ENCODE measurements at regions not wholly inside any gene's neighbourhood (a gene's known extent, or its start where the extent isn't known, plus 50 kb on each side); places are given as distances from the start of the nearest gene placed in this dataset.

DNA sequence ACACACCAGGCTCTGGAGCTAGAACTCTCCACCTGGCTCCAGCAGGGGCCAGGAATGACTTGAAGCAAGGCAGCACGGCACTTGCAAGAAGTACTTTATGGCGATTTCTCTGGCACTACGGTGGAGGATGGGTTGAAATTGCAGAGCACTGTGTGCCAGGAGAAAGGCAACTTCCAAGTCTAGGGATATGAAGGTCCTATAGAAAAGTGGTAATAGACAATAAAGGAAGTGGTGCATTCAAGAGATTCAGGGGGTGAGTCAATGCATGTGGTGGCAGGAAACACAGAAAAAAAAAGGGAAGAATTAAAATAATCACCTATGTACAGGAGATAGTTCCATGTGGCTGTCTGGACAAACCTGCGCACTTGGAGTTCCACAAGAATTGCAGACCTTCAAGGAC lies 240.3 kb upstream of the DYNLRB2 start:
- H3K4me3 ChIP-seq = no peak overlapping the region
- no peak overlapping the region for H3K27ac ChIP-seq
- no peak for DNase-seq
- no peaks in the 10 kb centered on the region for H3K9me3 ChIP-seq
- no peaks in the 10 kb centered on the region for H3K36me3 ChIP-seq
- TF ChIP-seq, protein P1, sequence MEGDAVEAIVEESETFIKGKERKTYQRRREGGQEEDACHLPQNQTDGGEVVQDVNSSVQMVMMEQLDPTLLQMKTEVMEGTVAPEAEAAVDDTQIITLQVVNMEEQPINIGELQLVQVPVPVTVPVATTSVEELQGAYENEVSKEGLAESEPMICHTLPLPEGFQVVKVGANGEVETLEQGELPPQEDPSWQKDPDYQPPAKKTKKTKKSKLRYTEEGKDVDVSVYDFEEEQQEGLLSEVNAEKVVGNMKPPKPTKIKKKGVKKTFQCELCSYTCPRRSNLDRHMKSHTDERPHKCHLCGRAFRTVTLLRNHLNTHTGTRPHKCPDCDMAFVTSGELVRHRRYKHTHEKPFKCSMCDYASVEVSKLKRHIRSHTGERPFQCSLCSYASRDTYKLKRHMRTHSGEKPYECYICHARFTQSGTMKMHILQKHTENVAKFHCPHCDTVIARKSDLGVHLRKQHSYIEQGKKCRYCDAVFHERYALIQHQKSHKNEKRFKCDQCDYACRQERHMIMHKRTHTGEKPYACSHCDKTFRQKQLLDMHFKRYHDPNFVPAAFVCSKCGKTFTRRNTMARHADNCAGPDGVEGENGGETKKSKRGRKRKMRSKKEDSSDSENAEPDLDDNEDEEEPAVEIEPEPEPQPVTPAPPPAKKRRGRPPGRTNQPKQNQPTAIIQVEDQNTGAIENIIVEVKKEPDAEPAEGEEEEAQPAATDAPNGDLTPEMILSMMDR (IDR thresholded peaks at IDR 0.05) = no peak
- TF ChIP-seq EP300 (IDR thresholded peaks at IDR 0.05) = no peak
- no peak for TF ChIP-seq POLR2AphosphoS5 (IDR thresholded peaks at IDR 0.05)
- TF ChIP-seq POLR2A (IDR thresholded peaks at IDR 0.05) = no peak
- H3K4me1 ChIP-seq = peaks cover 0 to 5% (median 0%) of the 10 kb centered on the region in 4 donors
- 88% methylated on average over 4 of the region's 4 CpGs for WGBS, 2 donors
- no peaks in the 10 kb centered on the region for H3K27me3 ChIP-seq
- intact Hi-C loops (cut with DNase I) = no loop called here

DNA sequence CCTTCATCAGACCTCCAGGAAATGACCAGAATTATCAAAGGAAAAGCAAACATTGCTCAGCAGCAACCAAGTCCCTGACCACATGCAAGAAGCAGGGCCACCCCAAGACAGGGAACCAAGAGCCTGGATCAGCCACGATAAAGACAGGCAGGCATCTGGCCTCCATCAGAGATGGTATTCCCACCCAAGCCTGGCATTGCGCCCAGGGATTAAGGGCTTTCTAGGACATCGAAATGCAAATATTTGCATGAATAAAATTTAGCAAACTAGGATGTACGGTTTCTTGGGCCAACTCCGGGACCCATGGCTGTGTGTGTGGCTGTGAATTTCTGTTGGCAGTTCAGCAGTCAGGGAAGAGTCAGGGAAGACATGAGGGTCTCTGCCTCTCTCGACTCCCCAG lies 241.4 kb upstream of the DYNLRB2 start:
- Histone ChIP-seq H3K9me3 (no peaks in the 10 kb centered on the region), H3K36me3 (no peaks in the 10 kb centered on the region), H3K4me1 (peaks cover 0 to 5% (median 0%) of the 10 kb centered on the region in 4 donors), H3K4me3 (no peak overlapping the region), H3K27me3 (no peaks in the 10 kb centered on the region), H3K27ac (no peak overlapping the region)
- TF ChIP-seq POLR2AphosphoS5 (IDR thresholded peaks at IDR 0.05) (no peak), POLR2A (IDR thresholded peaks at IDR 0.05) (no peak), EP300 (IDR thresholded peaks at IDR 0.05) (no peak)
- TF ChIP-seq, protein P1 (IDR thresholded peaks at IDR 0.05) = no peak
- DNase-seq = no peak
- WGBS, 2 donors = 35 to 52% methylated on average over 6 of the region's 6 CpGs
- intact Hi-C loops (cut with DNase I) = no loop called here

DNA sequence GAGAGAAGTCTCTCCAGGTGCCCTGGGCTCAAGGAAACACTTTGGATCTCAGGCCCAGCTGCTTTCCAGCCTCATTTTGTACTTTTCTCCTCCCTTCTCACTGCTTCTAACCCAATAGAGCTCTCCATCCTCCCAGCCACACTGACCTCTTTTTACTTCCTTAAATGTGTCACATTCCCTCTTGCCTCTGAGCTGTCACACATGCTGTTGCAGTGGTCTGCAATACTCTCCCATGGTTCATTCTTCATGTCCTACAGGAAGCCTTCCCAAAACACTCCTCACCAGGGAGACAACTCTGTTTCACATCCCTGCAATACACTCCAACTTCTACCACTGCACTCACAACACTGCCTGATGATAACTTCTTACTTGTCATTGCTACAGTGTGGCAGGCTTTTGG lies 242.1 kb upstream of the DYNLRB2 start:
- Histone ChIP-seq H3K27me3 (no peaks in the 10 kb centered on the region), H3K36me3 (no peaks in the 10 kb centered on the region), H3K4me1 (peaks cover 0 to 5% (median 0%) of the 10 kb centered on the region in 4 donors), H3K27ac (no peak overlapping the region), H3K4me3 (no peak overlapping the region), H3K9me3 (no peaks in the 10 kb centered on the region)
- DNase-seq = no peak
- TF ChIP-seq POLR2A (IDR thresholded peaks at IDR 0.05) (no peak), POLR2AphosphoS5 (IDR thresholded peaks at IDR 0.05) (no peak)
- intact Hi-C loops (cut with DNase I) = no loop called here

DNA sequence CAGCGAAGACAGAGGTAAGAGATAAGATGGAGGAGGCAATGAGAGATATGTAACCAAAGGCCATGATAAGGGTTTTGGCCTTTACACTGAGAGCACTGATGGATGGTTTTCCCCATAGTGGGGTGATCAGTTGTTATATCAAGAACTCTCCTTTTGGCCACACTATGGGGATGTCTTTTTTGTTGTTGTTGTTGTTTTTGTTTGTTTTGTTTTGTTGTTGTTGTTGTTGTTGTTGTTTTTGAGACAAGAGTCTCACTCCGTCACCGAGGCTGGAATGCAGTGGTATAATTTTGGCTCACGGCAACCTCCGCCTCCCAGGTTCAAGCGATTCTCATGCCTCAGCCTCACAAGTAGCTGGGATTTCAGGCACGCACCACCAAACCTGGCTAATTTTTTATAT lies 244.8 kb upstream of the DYNLRB2 start:
- no peak for DNase-seq
- TF ChIP-seq EP300 (IDR thresholded peaks at IDR 0.05) = no peak
- WGBS, 2 donors = 96 to 97% methylated on average over 7 of the region's 7 CpGs
- intact Hi-C loops (cut with DNase I) = no loop called here
- H3K4me1 ChIP-seq = peaks cover 0 to 3% (median 0%) of the 10 kb centered on the region in 4 donors
- no peaks in the 10 kb centered on the region for H3K9me3 ChIP-seq
- H3K4me3 ChIP-seq = no peak overlapping the region
- no peaks in the 10 kb centered on the region for H3K36me3 ChIP-seq
- no peaks in the 10 kb centered on the region for H3K27me3 ChIP-seq
- H3K27ac ChIP-seq = no peak overlapping the region

DNA sequence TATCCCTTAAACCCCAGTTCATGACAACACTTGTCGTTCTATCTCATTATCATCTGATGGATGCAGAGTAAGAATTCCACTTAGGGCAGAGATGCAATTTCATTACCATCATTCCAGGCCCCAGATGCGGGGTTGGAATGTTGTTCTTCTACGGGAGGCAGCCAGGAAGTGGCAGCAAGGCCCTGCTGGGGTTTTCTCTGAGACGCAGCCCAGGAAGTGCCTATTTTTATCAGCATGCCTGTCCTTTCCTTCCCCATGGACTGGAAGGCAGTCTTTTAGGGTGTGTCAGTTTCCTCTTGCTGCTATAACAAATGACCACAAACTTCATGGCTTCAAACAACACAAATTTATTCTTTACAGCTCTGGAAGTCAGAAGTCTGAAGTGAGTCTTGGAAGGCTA lies 246.6 kb upstream of the DYNLRB2 start:
- TF ChIP-seq POLR2A (IDR thresholded peaks at IDR 0.05) (no peak), EP300 (IDR thresholded peaks at IDR 0.05) (no peak), POLR2AphosphoS5 (IDR thresholded peaks at IDR 0.05) (no peak)
- TF ChIP-seq, protein P1 (IDR thresholded peaks at IDR 0.05) = no peak
- intact Hi-C loops (cut with DNase I) = no loop called here
- Histone ChIP-seq H3K4me3 (no peak overlapping the region), H3K4me1 (no peaks in the 10 kb centered on the region), H3K27me3 (no peaks in the 10 kb centered on the region), H3K9me3 (no peaks in the 10 kb centered on the region), H3K27ac (no peak overlapping the region), H3K36me3 (no peaks in the 10 kb centered on the region)
- no peak for DNase-seq
- WGBS, 2 donors = 76 to 91% methylated on average over 4 of the region's 4 CpGs

DNA sequence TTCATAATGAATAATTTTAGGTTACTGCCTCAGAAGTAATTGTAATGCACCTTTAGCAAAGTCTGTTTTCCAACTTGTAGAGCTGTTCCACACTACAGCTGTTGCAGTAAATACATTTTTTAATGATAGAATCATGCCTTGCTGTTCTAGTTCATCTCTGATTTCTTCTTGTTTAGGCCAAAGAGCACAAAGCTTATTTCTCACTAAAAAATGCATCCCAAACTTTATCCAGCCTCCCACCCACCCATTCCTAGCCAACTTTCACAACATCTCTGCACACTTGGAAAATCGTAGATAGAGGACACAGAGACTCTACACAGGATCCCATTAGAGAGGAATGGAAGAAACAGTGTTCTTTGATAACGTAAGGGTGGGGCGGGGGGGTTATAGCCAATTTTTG lies 252.2 kb upstream of the DYNLRB2 start:
- H3K27me3 ChIP-seq = no peaks in the 10 kb centered on the region
- TF ChIP-seq POLR2A (IDR thresholded peaks at IDR 0.05) (no peak), POLR2AphosphoS5 (IDR thresholded peaks at IDR 0.05) (no peak), EP300 (IDR thresholded peaks at IDR 0.05) (no peak)
- TF ChIP-seq, protein P1 (IDR thresholded peaks at IDR 0.05) = no peak
- no peak for DNase-seq
- H3K36me3 ChIP-seq = no peaks in the 10 kb centered on the region
- no peaks in the 10 kb centered on the region for H3K4me1 ChIP-seq
- no peak overlapping the region for H3K27ac ChIP-seq
- 86 to 89% methylated on average over 3 of the region's 3 CpGs for WGBS, 2 donors
- H3K4me3 ChIP-seq = no peak overlapping the region
- no peaks in the 10 kb centered on the region for H3K9me3 ChIP-seq
- intact Hi-C loops (cut with DNase I) = no loop called here
